ENCODE measurements at regions not wholly inside any gene's neighbourhood (a gene's known extent, or its start where the extent isn't known, plus 50 kb on each side); places are given as distances from the start of the nearest gene placed in this dataset.

GRCh38 chr9:36744678-36745077, 172.0 kb downstream of the MELK start:
- intact Hi-C loops (cut with DNase I), result no loop called here
- H3K4me3 ChIP-seq, result no peak overlapping the region
- no peaks in the 10 kb centered on the region for H3K4me1 ChIP-seq (replicated peaks)
- no peaks in the 10 kb centered on the region for H3K36me3 ChIP-seq
- TF ChIP-seq POLR2A (IDR thresholded peaks at IDR 0.05) (no peak), POLR2AphosphoS5 (IDR thresholded peaks at IDR 0.05) (no peak)
- TF ChIP-seq, protein P1, sequence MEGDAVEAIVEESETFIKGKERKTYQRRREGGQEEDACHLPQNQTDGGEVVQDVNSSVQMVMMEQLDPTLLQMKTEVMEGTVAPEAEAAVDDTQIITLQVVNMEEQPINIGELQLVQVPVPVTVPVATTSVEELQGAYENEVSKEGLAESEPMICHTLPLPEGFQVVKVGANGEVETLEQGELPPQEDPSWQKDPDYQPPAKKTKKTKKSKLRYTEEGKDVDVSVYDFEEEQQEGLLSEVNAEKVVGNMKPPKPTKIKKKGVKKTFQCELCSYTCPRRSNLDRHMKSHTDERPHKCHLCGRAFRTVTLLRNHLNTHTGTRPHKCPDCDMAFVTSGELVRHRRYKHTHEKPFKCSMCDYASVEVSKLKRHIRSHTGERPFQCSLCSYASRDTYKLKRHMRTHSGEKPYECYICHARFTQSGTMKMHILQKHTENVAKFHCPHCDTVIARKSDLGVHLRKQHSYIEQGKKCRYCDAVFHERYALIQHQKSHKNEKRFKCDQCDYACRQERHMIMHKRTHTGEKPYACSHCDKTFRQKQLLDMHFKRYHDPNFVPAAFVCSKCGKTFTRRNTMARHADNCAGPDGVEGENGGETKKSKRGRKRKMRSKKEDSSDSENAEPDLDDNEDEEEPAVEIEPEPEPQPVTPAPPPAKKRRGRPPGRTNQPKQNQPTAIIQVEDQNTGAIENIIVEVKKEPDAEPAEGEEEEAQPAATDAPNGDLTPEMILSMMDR (IDR thresholded peaks at IDR 0.05), result no peak
- no peaks in the 10 kb centered on the region for H3K9me3 ChIP-seq
- no peak overlapping the region for H3K27ac ChIP-seq
- DNase-seq (ENCODE audit: low spot score), result no peak
- 43% methylated on average over 3 of the region's 3 CpGs for WGBS
- no peaks in the 10 kb centered on the region for H3K27me3 ChIP-seq (replicated peaks; ENCODE audit: insufficient read depth)

- WGBS, result 72% methylated on average over 11 of the region's 11 CpGs
- H3K9me3 ChIP-seq, result no peaks in the 10 kb centered on the region
- no peaks in the 10 kb centered on the region for H3K27me3 ChIP-seq (replicated peaks; ENCODE audit: insufficient read depth)
- no peak for DNase-seq (ENCODE audit: low spot score)
- no peaks in the 10 kb centered on the region for H3K4me1 ChIP-seq (replicated peaks)
- H3K4me3 ChIP-seq, result no peak overlapping the region
- TF ChIP-seq POLR2AphosphoS5 (IDR thresholded peaks at IDR 0.05) (no peak), POLR2A (IDR thresholded peaks at IDR 0.05) (no peak)
- TF ChIP-seq, protein P1 (IDR thresholded peaks at IDR 0.05), result no peak
- no peaks in the 10 kb centered on the region for H3K36me3 ChIP-seq
- intact Hi-C loops (cut with DNase I), result no loop called here
- H3K27ac ChIP-seq, result no peak overlapping the region
Observed at GRCh38 chr9:36745977-36746376, 173.3 kb downstream of the MELK start.

DNA sequence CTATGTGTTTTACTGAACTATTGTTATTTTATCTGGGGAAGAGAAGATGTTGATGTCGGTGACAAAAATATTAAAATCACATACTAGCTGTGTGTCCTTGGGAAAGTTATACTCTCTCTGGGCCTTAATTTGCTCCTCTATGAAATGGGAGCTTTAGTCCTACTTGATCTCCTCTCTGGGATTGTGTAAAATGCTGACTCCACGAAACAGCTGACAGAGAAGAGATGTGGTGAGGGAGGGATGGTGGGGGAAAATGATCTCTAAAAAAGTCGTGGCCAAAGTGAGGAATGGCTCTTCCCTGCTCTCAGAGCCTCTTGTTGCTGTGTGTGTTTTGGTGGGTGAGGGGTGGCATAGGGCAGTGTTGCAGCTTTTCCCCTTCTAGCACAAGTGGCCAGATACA, 173.7 kb downstream of the MELK start:
- H3K27me3 ChIP-seq (replicated peaks; ENCODE audit: insufficient read depth), result no peaks in the 10 kb centered on the region
- no peaks in the 10 kb centered on the region for H3K36me3 ChIP-seq
- 54% methylated on average over 3 of the region's 3 CpGs for WGBS
- no peak overlapping the region for H3K4me3 ChIP-seq
- TF ChIP-seq POLR2A (IDR thresholded peaks at IDR 0.05), result no peak
- no peak for TF ChIP-seq POLR2AphosphoS5 (IDR thresholded peaks at IDR 0.05)
- TF ChIP-seq, protein P1 (IDR thresholded peaks at IDR 0.05), result no peak
- no peak overlapping the region for H3K27ac ChIP-seq
- H3K4me1 ChIP-seq (replicated peaks), result no peaks in the 10 kb centered on the region
- intact Hi-C loops (cut with DNase I), result no loop called here
- DNase-seq (ENCODE audit: low spot score), result no peak
- no peaks in the 10 kb centered on the region for H3K9me3 ChIP-seq

DNA sequence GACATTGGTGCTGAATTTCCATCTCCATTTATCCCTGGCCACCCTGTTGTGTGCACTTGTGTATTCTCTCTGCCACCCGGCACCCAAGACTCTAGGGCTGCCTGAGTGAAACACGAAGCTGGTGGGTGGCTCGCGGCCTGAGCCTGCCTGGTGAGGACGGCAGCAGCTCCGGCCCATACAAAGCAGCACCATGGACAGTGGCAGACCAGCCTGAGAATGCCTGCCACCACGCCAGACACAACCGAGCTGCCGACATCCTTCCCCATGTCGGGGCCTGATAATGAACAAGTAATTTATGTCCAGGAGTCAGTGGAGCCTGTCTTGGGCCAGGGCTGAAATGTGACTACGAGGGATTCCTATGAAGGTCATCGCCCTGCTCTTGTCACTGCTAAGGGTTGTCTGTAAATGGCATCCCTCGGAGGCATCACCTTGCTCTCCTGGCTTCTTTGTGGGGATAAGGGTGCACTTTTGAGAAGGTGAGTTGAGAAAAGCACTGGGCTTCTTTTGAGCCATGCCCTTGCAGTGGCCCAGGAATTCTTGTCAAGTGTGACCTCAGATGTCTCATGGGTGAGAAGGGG, 175.7 kb downstream of the MELK start:
- DNase-seq (ENCODE audit: low spot score), result no peak
- no peaks in the 10 kb centered on the region for H3K27me3 ChIP-seq (replicated peaks; ENCODE audit: insufficient read depth)
- intact Hi-C loops (cut with DNase I), result no loop called here
- WGBS, result 12% methylated on average over 13 of the region's 13 CpGs
- no peaks in the 10 kb centered on the region for H3K9me3 ChIP-seq
- no peak overlapping the region for H3K27ac ChIP-seq
- no peaks in the 10 kb centered on the region for H3K4me1 ChIP-seq (replicated peaks)
- TF ChIP-seq, protein P1 (IDR thresholded peaks at IDR 0.05), result no peak
- TF ChIP-seq POLR2A (IDR thresholded peaks at IDR 0.05) (no peak), POLR2AphosphoS5 (IDR thresholded peaks at IDR 0.05) (no peak)
- no peaks in the 10 kb centered on the region for H3K36me3 ChIP-seq
- H3K4me3 ChIP-seq, result no peak overlapping the region

DNA sequence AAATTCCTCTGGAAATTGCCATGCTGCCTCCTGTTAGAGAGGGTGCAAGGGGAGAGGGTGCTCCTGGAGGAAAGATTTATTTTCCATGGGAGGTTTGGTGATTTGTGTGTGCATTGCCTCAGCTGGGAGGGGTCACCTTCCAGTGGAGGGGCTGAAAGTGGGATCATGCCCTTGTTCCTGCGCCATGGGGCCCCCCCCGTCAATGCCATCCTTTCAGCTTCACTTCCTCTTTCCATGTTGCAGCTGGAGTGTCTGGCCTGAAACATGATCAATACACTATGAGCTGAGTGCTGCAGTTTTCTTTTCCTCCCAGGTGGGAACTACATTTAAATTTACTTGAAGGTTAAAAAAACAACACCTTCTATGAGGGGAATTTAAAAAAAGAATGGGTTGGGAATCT, 176.8 kb downstream of the MELK start:
- H3K27ac ChIP-seq, result no peak overlapping the region
- intact Hi-C loops (cut with DNase I), result no loop called here
- TF ChIP-seq POLR2AphosphoS5 (IDR thresholded peaks at IDR 0.05), result no peak
- 85% methylated on average over 2 of the region's 2 CpGs for WGBS
- H3K9me3 ChIP-seq, result no peaks in the 10 kb centered on the region
- no peaks in the 10 kb centered on the region for H3K4me1 ChIP-seq (replicated peaks)
- no peaks in the 10 kb centered on the region for H3K36me3 ChIP-seq
- H3K4me3 ChIP-seq, result no peak overlapping the region
- no peaks in the 10 kb centered on the region for H3K27me3 ChIP-seq (replicated peaks; ENCODE audit: insufficient read depth)
- no peak for DNase-seq (ENCODE audit: low spot score)

Data from prostate gland (tissue), 2 donors.